Lower lobe of right lung (tissue), 2 donors: ENCODE measurements at regions not wholly inside any gene's neighbourhood (a gene's known extent, or its start where the extent isn't known, plus 50 kb on each side); places are given as distances from the start of the nearest gene placed in this dataset.
A peak's percentile ranks its signal among the peaks of the same experiment; 100 is the strongest.
"Not testable (repeated sequence)": the region's sequence is repeated elsewhere in the genome, so short reads cannot be mapped to it uniquely, and the experiment has no call there.

Experiments used
- ATAC-seq, 2 donors: fragments of 200-7000 bp; cut with Tn5 transposase; one replicate each; pipeline ENCODE4 v1.9.1; 2020 to 2022; ENCODE audit warnings: mild to moderate bottlenecking in 2 of 2, moderate library complexity in 2 of 2
- DNase-seq: peaks from one replicate; pipeline ENCODE4 v3.0.0-alpha.2; 2020
- H3K27ac ChIP-seq: fragments of 200-600 bp; one replicate; pipeline ENCODE4 v1.8.0; 2022
- H3K27me3 ChIP-seq: fragments of 200-600 bp; one replicate; pipeline ENCODE4 v1.8.0; 2022; ENCODE audit warnings: low read depth
- H3K36me3 ChIP-seq: fragments of 200-600 bp; one replicate; pipeline ENCODE4 v1.8.0; 2022; ENCODE audit warnings: mild to moderate bottlenecking
- H3K4me1 ChIP-seq: fragments of 200-600 bp; one replicate; pipeline ENCODE4 v1.8.0; 2022
- H3K4me3 ChIP-seq: fragments of 200-600 bp; one replicate; pipeline ENCODE4 v1.8.0; 2022; ENCODE audit warnings: mild to moderate bottlenecking
- H3K9me3 ChIP-seq: fragments of 200-600 bp; one replicate; pipeline ENCODE4 v1.8.0; 2022
- intact Hi-C: fragments of 100-400 bp; cut with DNase I; formaldehyde crosslinking; loops from one replicate; pipeline ENCODE4 v1.11.0; 2022
- donor health status: DM: no; HTN: yes; CAD: no; lungs with severe emphysema.

- H3K9me3 ChIP-seq, DNase-seq, H3K4me1 ChIP-seq, intact Hi-C loops, H3K27me3 ChIP-seq, H3K36me3 ChIP-seq, H3K4me3 ChIP-seq, H3K27ac ChIP-seq: not testable (repeated sequence)
- ATAC-seq = peak; percentile 95 to 96
Observed at GRCh38 chr7:75201606-75202079, 109.3 kb downstream of the GTF2IRD2B start.

DNA sequence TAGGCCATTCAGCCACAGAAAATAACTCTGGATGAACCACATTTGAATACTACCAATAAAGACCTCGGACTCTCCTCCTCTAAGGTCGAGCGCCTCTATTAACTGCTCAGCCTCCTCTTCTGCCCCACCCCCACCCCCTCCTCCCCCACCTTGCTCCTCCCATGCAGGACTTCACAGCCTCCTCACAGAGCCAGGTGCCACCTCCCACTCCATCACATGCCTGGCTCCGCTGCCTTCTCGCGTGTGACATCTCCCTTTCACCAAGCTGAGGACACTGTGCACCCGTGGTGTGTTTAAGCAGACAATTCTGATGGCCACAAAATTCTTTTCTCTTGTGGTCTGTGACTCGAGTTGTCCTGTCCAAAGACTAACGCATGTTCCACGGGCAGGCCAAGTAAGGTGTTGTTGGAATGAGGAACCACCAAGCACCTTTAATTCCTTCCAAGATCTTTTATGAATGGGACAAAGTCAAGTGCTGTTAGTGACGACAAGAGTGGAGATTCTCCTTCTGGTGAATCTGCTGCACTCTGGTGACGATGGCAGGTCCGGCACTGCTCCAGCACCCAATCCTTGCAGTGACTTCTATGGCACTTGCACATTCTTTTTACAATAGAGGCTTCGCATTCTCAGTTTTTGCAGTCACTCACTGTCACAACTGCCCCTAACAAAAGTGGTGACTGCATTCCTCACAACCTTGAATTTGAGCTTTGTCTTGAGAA lies 113.1 kb downstream of the GTF2IRD2B start:
- DNase-seq, H3K4me1 ChIP-seq, intact Hi-C loops, H3K9me3 ChIP-seq, H3K4me3 ChIP-seq, H3K27me3 ChIP-seq, H3K36me3 ChIP-seq, H3K27ac ChIP-seq, ATAC-seq: not testable (repeated sequence)

DNA sequence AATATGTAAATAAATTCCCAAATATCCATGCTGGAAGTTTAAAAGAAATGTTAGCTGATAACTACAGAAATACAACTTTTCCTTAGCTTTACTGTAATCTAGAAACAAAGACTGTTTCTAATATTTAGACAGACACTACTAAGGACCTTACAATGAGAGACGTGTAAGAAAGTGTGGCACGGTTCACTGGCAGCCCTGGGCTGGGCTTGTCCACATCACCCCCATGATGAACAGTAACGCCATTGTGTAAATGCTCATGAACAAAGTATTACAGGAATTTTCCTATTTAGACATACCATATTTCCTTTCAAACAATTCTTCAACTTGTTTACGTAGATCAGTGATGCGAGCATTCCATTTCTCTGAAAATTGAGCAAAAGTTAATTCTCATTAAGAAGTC lies 123.1 kb downstream of the GTF2IRD2B start:
- ATAC-seq, H3K27ac ChIP-seq, H3K4me1 ChIP-seq, H3K4me3 ChIP-seq, intact Hi-C loops, H3K9me3 ChIP-seq, H3K36me3 ChIP-seq, H3K27me3 ChIP-seq, DNase-seq: not testable (repeated sequence)

DNA sequence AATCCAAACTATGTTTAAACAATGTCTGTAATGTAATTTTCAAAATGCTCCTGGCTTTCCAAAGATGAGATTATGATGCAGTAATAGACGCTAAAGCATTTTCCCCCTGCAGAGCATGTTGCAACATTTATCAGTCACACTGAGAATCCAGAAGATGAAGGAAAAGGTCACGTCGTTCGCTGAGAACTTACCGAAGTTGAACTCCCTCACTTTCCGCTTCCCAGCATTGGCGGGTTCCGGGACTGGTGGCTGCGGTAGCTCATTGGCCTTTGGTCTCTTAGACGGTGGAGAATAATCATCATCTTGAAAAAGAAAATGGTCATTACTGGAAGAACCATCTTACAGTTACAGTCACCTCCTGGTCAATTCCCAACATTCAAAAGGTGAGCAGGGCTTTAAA lies 124.6 kb downstream of the GTF2IRD2B start:
- intact Hi-C loops, H3K27ac ChIP-seq, H3K36me3 ChIP-seq, H3K4me1 ChIP-seq, ATAC-seq, DNase-seq, H3K27me3 ChIP-seq, H3K4me3 ChIP-seq, H3K9me3 ChIP-seq: not testable (repeated sequence)

- H3K36me3 ChIP-seq, H3K9me3 ChIP-seq, DNase-seq, H3K27me3 ChIP-seq, intact Hi-C loops, H3K4me1 ChIP-seq, H3K27ac ChIP-seq, ATAC-seq, H3K4me3 ChIP-seq: not testable (repeated sequence)
Observed at GRCh38 chr7:75226102-75226501, 133.7 kb downstream of the GTF2IRD2B start.

DNA sequence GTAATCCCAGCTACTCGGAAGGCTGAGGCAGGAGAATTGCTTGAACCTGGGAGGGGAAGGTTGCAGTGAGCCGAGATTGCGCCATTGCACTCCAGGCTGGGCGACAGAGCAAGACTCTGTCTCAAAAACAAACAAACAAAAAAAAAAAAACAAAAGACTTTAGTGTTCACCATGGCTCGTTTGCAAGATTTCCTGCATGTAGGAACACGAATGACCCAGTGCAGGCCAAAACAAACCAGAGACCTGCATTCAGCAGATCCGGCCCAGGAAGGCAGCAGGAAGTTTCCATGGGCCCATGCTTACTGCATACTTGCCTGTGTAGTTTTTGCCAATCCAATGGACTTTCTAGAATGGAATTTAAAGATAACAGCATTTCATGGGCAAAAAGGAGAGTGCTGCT lies 137.2 kb downstream of the GTF2IRD2B start:
- H3K27ac ChIP-seq, intact Hi-C loops, ATAC-seq, H3K9me3 ChIP-seq, H3K4me3 ChIP-seq, H3K27me3 ChIP-seq, H3K4me1 ChIP-seq, DNase-seq, H3K36me3 ChIP-seq: not testable (repeated sequence)

- H3K27ac ChIP-seq, H3K4me1 ChIP-seq, H3K9me3 ChIP-seq, H3K4me3 ChIP-seq, H3K27me3 ChIP-seq, ATAC-seq, intact Hi-C loops, DNase-seq, H3K36me3 ChIP-seq: not testable (repeated sequence)
Observed at GRCh38 chr7:75230558-75230957, 138.2 kb downstream of the GTF2IRD2B start.

DNA sequence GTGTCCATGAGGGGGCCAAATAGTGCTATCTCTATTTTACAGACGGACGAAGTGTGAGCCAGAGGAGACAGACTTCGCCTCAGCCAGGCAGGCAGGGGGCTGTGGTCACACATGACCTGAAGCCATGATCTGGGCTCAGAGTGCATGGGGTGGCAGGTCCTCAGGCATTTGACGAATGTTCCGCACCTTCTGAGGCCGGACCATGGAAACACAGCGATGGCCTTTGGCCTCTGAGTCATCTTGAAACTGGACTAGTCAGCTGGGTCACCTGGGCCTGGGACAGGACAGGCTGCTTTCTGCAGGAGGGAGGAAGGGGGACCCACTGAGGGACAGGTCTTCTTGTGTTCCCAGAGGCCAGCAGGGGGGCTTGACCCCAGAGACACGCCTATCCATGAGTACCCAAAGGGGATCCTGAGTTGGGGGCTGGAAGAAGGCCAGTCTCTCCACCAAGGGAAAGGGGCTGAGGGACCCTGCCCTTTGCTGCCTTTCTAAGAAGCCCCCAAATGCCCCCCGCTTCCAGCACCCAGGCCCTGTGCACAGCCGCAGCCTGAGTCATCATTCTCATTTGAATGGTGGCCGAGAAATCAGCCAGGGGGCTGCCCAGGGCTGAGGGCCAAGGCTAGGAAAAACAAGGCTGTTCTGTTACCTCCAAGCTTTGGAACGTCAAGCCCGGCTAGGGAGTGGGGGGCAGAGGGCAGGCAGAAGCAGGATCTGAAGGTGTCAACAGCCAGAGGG lies 142.9 kb downstream of the GTF2IRD2B start:
- intact Hi-C loops, H3K27ac ChIP-seq, DNase-seq, H3K4me3 ChIP-seq, H3K36me3 ChIP-seq, H3K4me1 ChIP-seq, H3K9me3 ChIP-seq, H3K27me3 ChIP-seq, ATAC-seq: not testable (repeated sequence)

DNA sequence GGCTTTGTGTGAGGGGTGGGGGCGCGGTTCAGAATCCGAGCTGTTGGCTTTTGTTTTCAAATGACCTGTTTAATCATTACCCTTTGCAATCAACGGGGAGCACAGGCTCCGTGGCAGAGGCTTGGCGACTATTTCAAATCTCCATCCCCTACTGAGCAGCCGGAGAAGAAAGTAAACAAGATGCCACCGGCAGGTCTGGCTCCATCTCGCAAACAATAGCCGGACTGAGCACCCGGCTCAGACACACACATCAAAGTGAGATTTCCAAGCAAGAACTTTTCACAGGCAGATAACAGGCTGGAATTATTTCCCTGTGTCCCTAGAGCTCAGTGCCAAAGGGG lies 143.4 kb downstream of the GTF2IRD2B start:
- intact Hi-C loops, H3K27ac ChIP-seq, DNase-seq, H3K9me3 ChIP-seq, H3K27me3 ChIP-seq, H3K4me3 ChIP-seq, H3K36me3 ChIP-seq, ATAC-seq, H3K4me1 ChIP-seq: not testable (repeated sequence)

DNA sequence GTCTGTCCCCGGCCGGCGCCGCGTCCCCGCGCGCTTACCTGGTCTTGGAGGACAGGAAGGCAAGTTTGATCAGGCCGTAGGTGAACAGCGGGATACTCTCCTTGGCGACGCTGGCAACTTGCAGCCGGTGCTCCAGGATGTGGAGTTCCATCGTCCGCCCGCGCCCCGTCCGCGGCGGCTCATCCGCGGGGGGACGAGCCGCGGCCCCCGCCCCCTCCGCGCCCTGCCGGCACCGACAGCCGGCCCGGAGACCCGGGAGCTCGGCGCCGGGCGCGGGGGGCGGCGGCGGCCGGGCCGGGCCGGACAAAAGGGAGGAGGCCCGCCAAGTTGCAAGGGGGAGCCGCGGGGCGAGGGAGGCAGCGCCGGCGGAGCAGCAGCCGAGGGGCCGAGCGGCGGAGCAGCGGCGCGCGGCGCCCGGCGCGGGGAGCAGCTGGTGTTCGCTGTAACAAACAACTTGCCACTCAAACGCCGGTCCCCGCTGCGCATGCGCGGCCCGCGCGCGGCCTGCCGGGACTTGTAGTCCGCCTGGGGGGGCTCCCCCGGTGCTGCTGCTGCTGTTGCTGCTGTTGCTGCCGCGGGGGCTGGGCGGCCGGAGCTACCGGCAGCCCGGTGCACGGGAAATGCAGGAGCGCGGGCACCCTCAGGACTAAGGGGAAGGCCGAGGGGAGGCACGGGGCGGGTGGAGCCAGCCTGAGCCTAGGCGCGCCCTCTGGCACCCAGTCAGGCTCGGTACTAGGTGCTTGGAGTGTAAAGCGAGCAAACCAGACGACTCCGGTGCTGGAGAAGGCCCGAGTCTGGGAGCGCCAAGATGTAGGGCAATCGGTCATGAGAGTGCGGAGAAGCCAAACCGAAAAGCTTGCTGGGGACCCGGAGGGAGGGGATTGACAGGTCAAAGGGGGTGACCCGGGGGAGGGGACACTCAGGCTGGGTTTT lies 145.1 kb downstream of the GTF2IRD2B start:
- peak; percentile 92 to 94 for ATAC-seq
- H3K27me3 ChIP-seq, H3K4me3 ChIP-seq, H3K9me3 ChIP-seq, DNase-seq, H3K4me1 ChIP-seq, H3K27ac ChIP-seq, H3K36me3 ChIP-seq, intact Hi-C loops: not testable (repeated sequence)

DNA sequence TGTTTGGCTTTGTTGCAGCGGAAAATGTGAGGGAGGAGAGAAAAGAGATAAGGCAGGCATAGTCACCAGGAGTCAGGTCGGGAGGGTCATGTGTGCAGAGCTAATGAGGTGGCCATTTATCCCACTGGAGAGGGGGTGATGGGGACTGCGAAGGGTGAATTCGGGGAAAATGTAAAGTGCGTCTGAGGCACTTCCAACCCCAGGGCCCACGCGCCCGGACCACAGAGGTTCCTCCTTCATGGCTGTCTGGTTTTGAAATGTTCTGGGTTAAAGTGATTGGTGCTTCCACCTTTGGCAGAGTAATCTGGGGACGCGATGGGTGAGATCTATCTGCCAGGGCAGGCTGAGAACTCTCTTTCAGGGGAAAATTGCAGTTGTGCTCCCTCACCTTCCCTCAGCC lies 145.9 kb downstream of the GTF2IRD2B start:
- intact Hi-C loops, H3K9me3 ChIP-seq, DNase-seq, H3K4me1 ChIP-seq, H3K27me3 ChIP-seq, H3K36me3 ChIP-seq, H3K27ac ChIP-seq, H3K4me3 ChIP-seq: not testable (repeated sequence)
- ATAC-seq = peak; percentile 23 to 63

DNA sequence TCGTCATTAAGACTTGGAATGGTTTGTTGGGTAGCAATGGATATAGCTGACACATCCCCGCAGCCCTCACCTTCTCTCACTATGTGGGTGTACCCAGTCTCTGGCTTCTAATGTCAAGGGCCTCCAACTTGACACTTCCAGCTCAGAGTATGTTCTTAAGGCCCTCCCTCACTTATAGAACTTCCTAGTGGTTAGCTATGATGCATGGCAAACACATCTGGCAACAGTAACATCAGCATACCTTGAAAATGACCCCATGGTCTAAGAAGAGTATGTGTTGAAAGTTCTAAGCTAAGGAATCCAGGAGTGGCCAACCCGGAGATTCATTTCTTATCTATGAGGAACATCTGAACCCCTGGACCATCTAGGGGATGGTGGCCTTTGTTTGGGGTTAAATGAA lies 151.2 kb downstream of the GTF2IRD2B start:
- H3K4me3 ChIP-seq, H3K9me3 ChIP-seq, ATAC-seq, H3K4me1 ChIP-seq, intact Hi-C loops, DNase-seq, H3K27ac ChIP-seq, H3K27me3 ChIP-seq, H3K36me3 ChIP-seq: not testable (repeated sequence)

DNA sequence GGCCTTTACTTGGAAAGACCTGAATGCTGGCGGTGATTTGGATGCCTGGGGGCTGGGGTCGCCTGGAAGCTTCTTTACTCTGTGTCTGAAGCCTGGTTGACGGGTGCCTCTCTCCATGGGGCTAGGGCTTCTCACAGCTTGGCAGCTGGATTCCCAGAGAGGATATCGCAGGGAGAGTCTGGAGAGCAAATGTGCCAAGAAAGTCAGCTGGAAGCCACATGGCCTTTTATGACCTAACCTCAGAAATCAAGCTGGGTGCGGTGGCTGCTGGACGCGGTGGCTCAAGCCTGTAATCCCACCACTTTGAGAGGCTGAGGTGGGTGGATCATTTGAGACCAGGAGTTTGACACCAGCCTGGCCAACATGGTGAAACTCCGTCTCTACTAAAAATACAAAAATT lies 147.2 kb upstream of the TRIM73 start:
- DNase-seq, H3K4me1 ChIP-seq, H3K27me3 ChIP-seq, intact Hi-C loops, H3K27ac ChIP-seq, H3K36me3 ChIP-seq, H3K4me3 ChIP-seq, H3K9me3 ChIP-seq, ATAC-seq: not testable (repeated sequence)
